PFSK-1 (cell line): ENCODE measurements at regions not wholly inside any gene's neighbourhood (a gene's known extent, or its start where the extent isn't known, plus 50 kb on each side); places are given as distances from the start of the nearest gene placed in this dataset.

ENCODE experiments used
- FOXP2 ChIP-seq: optimal IDR thresholded peaks from 2 replicates; pipeline ENCODE3; 2011; ENCODE audit warnings: borderline replicate concordance, control low read depth, inconsistent platforms; ENCODE audit not compliant: insufficient read depth; ENCODE audit errors: extremely low read length, extremely low read depth
- POLR2AphosphoS5 ChIP-seq: IDR thresholded peaks from 2 replicates; pipeline ENCODE4 v1.6.1; 2012; ENCODE audit warnings: low read depth, mild to moderate bottlenecking, control low read depth, low read length, moderate library complexity
- REST ChIP-seq, 2 experiments: IDR thresholded peaks; 2 replicates each; pipeline versions ENCODE4 v1.6.1 to v1.8.0; 2011 to 2012; ENCODE audit warnings: low read depth in 2 of 2, low read length in 2 of 2, control low read depth in 1 of 2, inconsistent platforms in 1 of 2, mild to moderate bottlenecking in 1 of 2, moderate library complexity in 1 of 2; ENCODE audit not compliant: insufficient read depth in 1 of 2
- SIN3A ChIP-seq: IDR thresholded peaks from 2 replicates; pipeline ENCODE4 v1.6.1; 2012; ENCODE audit warnings: mild to moderate bottlenecking, low read length, moderate library complexity, borderline replicate concordance; ENCODE audit not compliant: insufficient read depth
- TAF1 ChIP-seq: IDR thresholded peaks from 2 replicates; pipeline ENCODE4 v1.6.1; 2012; ENCODE audit warnings: low read length, control low read depth, borderline replicate concordance; ENCODE audit not compliant: insufficient read depth

DNA sequence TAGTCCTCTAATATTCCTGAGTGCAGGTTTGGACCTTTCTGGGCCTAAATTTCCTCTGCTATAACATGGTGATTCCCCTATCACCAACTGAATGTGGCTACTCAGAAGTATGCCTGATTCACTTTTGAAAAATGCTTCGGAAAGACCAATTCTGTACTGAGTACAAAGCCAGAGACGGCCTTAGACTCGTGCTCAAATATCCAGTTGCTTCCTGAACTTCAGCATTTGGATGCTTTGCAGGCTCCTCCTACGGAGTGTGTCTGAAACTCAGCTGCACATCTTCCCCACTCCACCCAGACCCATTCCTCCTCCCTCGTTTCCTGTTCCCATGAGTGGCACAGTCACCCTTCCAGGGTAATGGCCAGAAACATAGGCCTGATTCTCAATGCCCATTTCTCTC lies 98.4 kb upstream of the GADD45A start:
- TF ChIP-seq POLR2AphosphoS5 (no peak), REST (IDR thresholded peaks at IDR 0.05; ENCODE audit: insufficient read depth in 1 of 2, low read depth in 2 of 2, low read length in 2 of 2) (no peak), SIN3A (no peak), TAF1 (no peak), FOXP2 (no peak)

DNA sequence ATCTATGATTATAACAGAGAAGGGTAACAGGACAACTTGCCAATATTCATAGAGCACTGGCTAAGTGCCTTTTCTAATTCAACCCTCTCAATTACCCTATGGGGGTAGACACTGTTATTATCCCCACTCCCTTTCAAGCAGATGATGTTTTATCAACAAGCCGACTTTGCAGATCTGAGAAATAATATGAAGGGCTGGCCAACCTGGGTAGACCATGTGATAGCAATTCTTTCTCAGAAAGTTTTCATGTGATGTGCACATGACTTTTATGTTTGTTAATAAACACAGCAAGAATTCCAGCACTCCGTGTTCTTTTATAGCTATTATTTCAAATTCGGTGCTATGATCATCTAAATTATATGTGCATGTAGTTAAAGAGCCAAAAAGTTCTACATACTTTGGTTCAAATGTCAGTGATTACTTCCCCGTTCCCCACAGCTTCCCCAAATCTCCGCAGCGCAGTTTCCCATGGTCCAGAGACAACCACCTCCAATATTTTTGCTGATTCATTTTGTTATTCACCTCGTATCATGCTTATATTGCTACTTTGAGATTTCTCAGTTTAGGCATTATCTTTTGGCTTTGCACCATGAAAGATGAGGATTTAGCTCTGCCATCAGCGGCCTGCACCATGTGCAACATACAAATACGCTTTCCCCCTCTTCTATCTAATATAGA lies 96.7 kb upstream of the GADD45A start:
- TF ChIP-seq TAF1, result no peak
- TF ChIP-seq POLR2AphosphoS5, result no peak
- no peak for TF ChIP-seq REST (IDR thresholded peaks at IDR 0.05; ENCODE audit: insufficient read depth in 1 of 2, low read depth in 2 of 2, low read length in 2 of 2)
- TF ChIP-seq FOXP2, result no peak
- no peak for TF ChIP-seq SIN3A

DNA sequence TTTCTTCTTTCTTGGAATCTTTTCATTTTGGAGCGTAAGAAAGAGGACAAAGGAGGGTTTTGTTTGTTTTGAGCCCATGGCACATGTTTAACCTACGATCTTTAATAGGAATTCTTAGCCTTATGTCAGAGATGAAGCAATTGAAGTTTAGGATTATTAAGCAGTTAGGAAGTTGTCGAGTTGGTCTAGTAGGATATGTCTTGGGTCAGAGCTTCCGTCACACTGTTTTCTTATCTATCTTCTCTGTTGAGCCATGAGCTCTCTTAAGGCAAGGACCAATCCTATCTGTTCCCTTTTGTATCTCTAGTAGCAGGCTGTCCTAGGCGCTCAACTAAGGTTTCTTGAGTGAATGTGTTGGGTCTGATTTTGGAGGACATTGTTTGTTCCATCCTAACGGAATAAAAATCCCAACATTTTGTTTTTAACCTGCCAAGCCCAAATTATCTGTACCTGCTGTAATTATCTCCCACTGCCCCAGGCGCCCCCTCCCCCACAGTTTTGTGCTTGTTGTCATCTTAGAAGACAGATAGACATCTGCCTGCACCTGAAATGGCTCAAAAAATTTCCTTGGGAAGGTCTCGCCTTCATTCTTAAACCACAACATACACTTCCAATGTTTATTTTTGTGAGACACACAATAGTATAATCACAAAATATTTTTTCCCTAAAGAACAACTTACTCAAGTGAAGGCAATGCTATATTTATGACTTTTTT lies 95.3 kb upstream of the GADD45A start:
- TF ChIP-seq POLR2AphosphoS5 (no peak), TAF1 (no peak), SIN3A (no peak), REST (IDR thresholded peaks at IDR 0.05; ENCODE audit: insufficient read depth in 1 of 2, low read depth in 2 of 2, low read length in 2 of 2) (no peak), FOXP2 (no peak)

- TF ChIP-seq FOXP2 (no peak), POLR2AphosphoS5 (no peak), REST (IDR thresholded peaks at IDR 0.05; ENCODE audit: insufficient read depth in 1 of 2, low read depth in 2 of 2, low read length in 2 of 2) (no peak), SIN3A (no peak), TAF1 (no peak)
Observed at GRCh38 chr1:67590329-67590728, 94.7 kb upstream of the GADD45A start.
